ENCODE measurements at regions not wholly inside any gene's neighbourhood (a gene's known extent, or its start where the extent isn't known, plus 50 kb on each side); places are given as distances from the start of the nearest gene placed in this dataset.

DNA sequence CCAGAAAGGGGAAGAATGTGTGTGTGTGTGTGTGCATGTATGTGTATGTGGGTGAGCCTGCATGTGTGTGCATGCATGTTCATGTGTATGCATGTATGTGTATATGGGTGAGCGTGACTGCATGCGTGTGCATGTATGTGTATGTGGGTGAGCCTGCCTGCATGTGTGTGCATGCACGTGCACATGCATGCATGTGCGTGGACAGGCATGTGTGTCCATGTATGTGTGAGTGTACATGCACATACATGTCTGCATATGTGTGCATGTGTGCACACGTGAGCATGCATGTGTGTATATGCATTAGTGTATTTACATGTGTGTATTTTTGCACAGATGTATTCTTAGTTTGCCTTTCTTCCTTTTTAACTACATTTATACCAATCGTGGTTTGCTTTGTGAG lies 601.5 kb downstream of the QKI start:
- TF ChIP-seq, protein P1, sequence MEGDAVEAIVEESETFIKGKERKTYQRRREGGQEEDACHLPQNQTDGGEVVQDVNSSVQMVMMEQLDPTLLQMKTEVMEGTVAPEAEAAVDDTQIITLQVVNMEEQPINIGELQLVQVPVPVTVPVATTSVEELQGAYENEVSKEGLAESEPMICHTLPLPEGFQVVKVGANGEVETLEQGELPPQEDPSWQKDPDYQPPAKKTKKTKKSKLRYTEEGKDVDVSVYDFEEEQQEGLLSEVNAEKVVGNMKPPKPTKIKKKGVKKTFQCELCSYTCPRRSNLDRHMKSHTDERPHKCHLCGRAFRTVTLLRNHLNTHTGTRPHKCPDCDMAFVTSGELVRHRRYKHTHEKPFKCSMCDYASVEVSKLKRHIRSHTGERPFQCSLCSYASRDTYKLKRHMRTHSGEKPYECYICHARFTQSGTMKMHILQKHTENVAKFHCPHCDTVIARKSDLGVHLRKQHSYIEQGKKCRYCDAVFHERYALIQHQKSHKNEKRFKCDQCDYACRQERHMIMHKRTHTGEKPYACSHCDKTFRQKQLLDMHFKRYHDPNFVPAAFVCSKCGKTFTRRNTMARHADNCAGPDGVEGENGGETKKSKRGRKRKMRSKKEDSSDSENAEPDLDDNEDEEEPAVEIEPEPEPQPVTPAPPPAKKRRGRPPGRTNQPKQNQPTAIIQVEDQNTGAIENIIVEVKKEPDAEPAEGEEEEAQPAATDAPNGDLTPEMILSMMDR (IDR thresholded peaks at IDR 0.05): no peak
- no peak for TF ChIP-seq POLR2A (IDR thresholded peaks at IDR 0.05)

All from tibial nerve (tissue), 3 donors.